Naive thymus-derived CD4-positive, alpha-beta T cell (primary cell): ENCODE measurements at regions not wholly inside any gene's neighbourhood (a gene's known extent, or its start where the extent isn't known, plus 50 kb on each side); places are given as distances from the start of the nearest gene placed in this dataset.

Source experiments
- ATAC-seq: fragments of 150-1000 bp; cut with Tn5 transposase; 2 replicates; pipeline ENCODE4 v1.10.0; 2021; ENCODE audit warnings: mild to moderate bottlenecking, moderate library complexity
- CTCF ChIA-PET: fragments of 350-600 bp; sonication (Branson Sonifier 250); formaldehyde crosslinking; loops from one replicate; lab custom pipeline; 2021; ENCODE audit warnings: antibody characterized with exemption; lab: Charles Lee
- POLR2A ChIA-PET: fragments of 350-600 bp; sonication (Branson Sonifier 250); formaldehyde crosslinking; loops from one replicate; lab custom pipeline; 2021; ENCODE audit warnings: antibody characterized with exemption, inconsistent platforms; lab: Charles Lee
- DNase-seq, 9 donors: peaks; one replicate each; pipeline versions ENCODE4 v3.0.0 to v3.0.0-alpha.2; 2020 to 2022; ENCODE audit warnings: mixed read lengths in 1 of 9
- H3K27ac ChIP-seq: one replicate; pipeline ENCODE4 v1.7.0; 2013; ENCODE audit warnings: mild to moderate bottlenecking, low read depth, low read length, moderate library complexity
- H3K27me3 ChIP-seq, 2 donors: one replicate each; pipeline ENCODE4 v1.7.0; 2013; ENCODE audit warnings: low read length in 2 of 2, mild to moderate bottlenecking in 2 of 2, moderate library complexity in 2 of 2; ENCODE audit not compliant: control insufficient read depth in 2 of 2, insufficient read depth in 2 of 2
- H3K36me3 ChIP-seq, 3 experiments: 1 replicate in 2 of 3; 2 replicates in 1 of 3; pipeline ENCODE4 v1.7.0; 2013; ENCODE audit warnings: low read length in 3 of 3, mild to moderate bottlenecking in 3 of 3, moderate library complexity in 1 of 3; ENCODE audit not compliant: insufficient read depth in 3 of 3, control insufficient read depth in 2 of 3
- H3K4me1 ChIP-seq, 2 donors: one replicate each; pipeline ENCODE4 v1.7.0; 2013; ENCODE audit warnings: low read length in 2 of 2, mild to moderate bottlenecking in 2 of 2, moderate library complexity in 1 of 2; ENCODE audit not compliant: control insufficient read depth in 2 of 2, insufficient read depth in 2 of 2
- H3K4me3 ChIP-seq: 2 replicates; pipeline ENCODE4 v1.7.0; 2013; ENCODE audit warnings: mild to moderate bottlenecking, low read length
- H3K9me3 ChIP-seq, 3 experiments: 1 replicate in 2 of 3; 2 replicates in 1 of 3; pipeline ENCODE4 v1.7.0; 2013; ENCODE audit warnings: low read length in 3 of 3; ENCODE audit not compliant: control insufficient read depth in 2 of 3
- H3K27ac Mint-ChIP-seq, 9 donors: one replicate each; pipeline ENCODE4 v1.8.0; 2020 to 2022; ENCODE audit warnings: mixed read lengths in 9 of 9, mild to moderate bottlenecking in 8 of 9, moderate library complexity in 5 of 9, inconsistent platforms in 2 of 9
- H3K27me3 Mint-ChIP-seq, 5 donors: one replicate each; pipeline ENCODE4 v1.8.0; 2021 to 2022; ENCODE audit warnings: mixed read lengths in 5 of 5, mild to moderate bottlenecking in 1 of 5
- H3K36me3 Mint-ChIP-seq, 5 donors: one replicate each; pipeline ENCODE4 v1.8.0; 2020 to 2022; ENCODE audit warnings: mixed read lengths in 5 of 5, mild to moderate bottlenecking in 3 of 5, inconsistent platforms in 1 of 5
- H3K4me1 Mint-ChIP-seq, 7 donors: one replicate each; pipeline ENCODE4 v1.8.0; 2020 to 2022; ENCODE audit warnings: mixed read lengths in 7 of 7, mild to moderate bottlenecking in 3 of 7, inconsistent platforms in 1 of 7
- H3K4me3 Mint-ChIP-seq, 10 donors: one replicate each; pipeline ENCODE4 v1.8.0; 2020 to 2022; ENCODE audit warnings: mild to moderate bottlenecking in 10 of 10, mixed read lengths in 10 of 10, moderate library complexity in 6 of 10, inconsistent platforms in 2 of 10
- H3K9me3 Mint-ChIP-seq, 11 donors: one replicate each; pipeline ENCODE4 v1.8.0; 2020 to 2022; ENCODE audit warnings: mixed read lengths in 11 of 11, mild to moderate bottlenecking in 4 of 11, inconsistent platforms in 1 of 11, moderate library complexity in 1 of 11
- intact Hi-C, 2 donors: fragments of 100-400 bp; cut with micrococcal nuclease; formaldehyde crosslinking; loops; one replicate each; pipeline ENCODE4 v1.15.1; 2023

GRCh38 chr3:28575746-28576613 is 227.4 kb upstream of the AZI2 start:
- no peak for ATAC-seq
- no peaks in the 10 kb centered on the region for H3K4me1 ChIP-seq
- DNase-seq: no peak
- Mint-ChIP-seq H3K27ac (no peak overlapping the region), H3K4me3 (peak overlapping the region in 2 of 10 donors; percentile 4 to 28), H3K9me3 (peaks cover 0 to 8% (median 2%) of the 10 kb centered on the region in 11 donors), H3K27me3 (peaks cover 50 to 64% (median 59%) of the 10 kb centered on the region in 5 donors), H3K36me3 (peaks cover 0 to 2% (median 0%) of the 10 kb centered on the region in 5 donors), H3K4me1 (peaks cover 0 to 6% (median 3%) of the 10 kb centered on the region in 7 donors)
- H3K27me3 ChIP-seq: peaks cover 2 to 8% of the 10 kb centered on the region in 2 donors
- no peaks in the 10 kb centered on the region for H3K9me3 ChIP-seq
- no peaks in the 10 kb centered on the region for H3K36me3 ChIP-seq
- intact Hi-C loops: loop anchor here in 1 of 2 donors (10.0 kb wide), 1 partner anchor 861 kb away; no protein-coding TSS in a partner anchor
- CTCF ChIA-PET: no interaction called here
- no peak overlapping the region for H3K4me3 ChIP-seq
- H3K27ac ChIP-seq: no peak overlapping the region
- POLR2A ChIA-PET: no interaction called here

- no peaks in the 10 kb centered on the region for H3K9me3 ChIP-seq
- no peak overlapping the region for H3K27ac ChIP-seq
- H3K4me1 ChIP-seq: no peaks in the 10 kb centered on the region
- peaks cover 2 to 8% of the 10 kb centered on the region in 2 donors for H3K27me3 ChIP-seq
- Mint-ChIP-seq H3K27ac (no peak overlapping the region), H3K4me3 (peak overlapping the region in 3 of 10 donors; percentile 4 to 29 (median 28)), H3K4me1 (peaks cover 0 to 6% (median 3%) of the 10 kb centered on the region in 7 donors), H3K27me3 (peaks cover 51 to 69% (median 59%) of the 10 kb centered on the region in 5 donors), H3K36me3 (peaks cover 0 to 2% (median 0%) of the 10 kb centered on the region in 5 donors), H3K9me3 (peaks cover 0 to 8% (median 2%) of the 10 kb centered on the region in 11 donors)
- no peak for ATAC-seq
- no peak for DNase-seq
- H3K4me3 ChIP-seq: no peak overlapping the region
- ChIA-PET POLR2A (no interaction called here), CTCF (no interaction called here)
- intact Hi-C loops: loop anchor here in 1 of 2 donors (10.0 kb wide), 1 partner anchor 862 kb away; no protein-coding TSS in a partner anchor
- no peaks in the 10 kb centered on the region for H3K36me3 ChIP-seq
Measured at GRCh38 chr3:28576614-28577200, 228.1 kb upstream of the AZI2 start.

- H3K9me3 Mint-ChIP-seq: peaks cover 0 to 7% (median 2%) of the 10 kb centered on the region in 11 donors
- Histone ChIP-seq H3K9me3 (no peaks in the 10 kb centered on the region), H3K4me3 (no peak overlapping the region), H3K27ac (no peak overlapping the region), H3K27me3 (peaks cover 2 to 8% of the 10 kb centered on the region in 2 donors), H3K4me1 (no peaks in the 10 kb centered on the region), H3K36me3 (no peaks in the 10 kb centered on the region)
- POLR2A ChIA-PET: no interaction called here
- ATAC-seq (no peak), DNase-seq (no peak)
- peaks cover 52 to 69% (median 58%) of the 10 kb centered on the region in 5 donors for H3K27me3 Mint-ChIP-seq
- H3K4me1 Mint-ChIP-seq: peaks cover 0 to 6% (median 3%) of the 10 kb centered on the region in 7 donors
- CTCF ChIA-PET: no interaction called here
- intact Hi-C loops: loop anchor here in 1 of 2 donors (10.0 kb wide), 1 partner anchor 863 kb away; no protein-coding TSS in a partner anchor
- peaks cover 0 to 2% (median 0%) of the 10 kb centered on the region in 5 donors for H3K36me3 Mint-ChIP-seq
- no peak overlapping the region for H3K4me3 Mint-ChIP-seq
- no peak overlapping the region for H3K27ac Mint-ChIP-seq
Measured at GRCh38 chr3:28577941-28578500, 229.4 kb upstream of the AZI2 start.

- ChIA-PET POLR2A (no interaction called here), CTCF (no interaction called here)
- H3K27me3 Mint-ChIP-seq: peaks cover 0 to 17% (median 4%) of the 10 kb centered on the region in 5 donors
- H3K4me3 Mint-ChIP-seq: no peak overlapping the region
- Histone ChIP-seq H3K9me3 (no peaks in the 10 kb centered on the region), H3K27me3 (no peaks in the 10 kb centered on the region), H3K27ac (no peak overlapping the region), H3K36me3 (no peaks in the 10 kb centered on the region), H3K4me1 (no peaks in the 10 kb centered on the region), H3K4me3 (no peak overlapping the region)
- no peaks in the 10 kb centered on the region for H3K9me3 Mint-ChIP-seq
- intact Hi-C loops: no loop called here
- no peak for ATAC-seq
- H3K27ac Mint-ChIP-seq: no peak overlapping the region
- H3K36me3 Mint-ChIP-seq: no peaks in the 10 kb centered on the region
- no peaks in the 10 kb centered on the region for H3K4me1 Mint-ChIP-seq
- DNase-seq: no peak
Measured at GRCh38 chr3:28586325-28586724, 237.7 kb upstream of the AZI2 start.

GRCh38 chr3:28587723-28588122 is 239.1 kb upstream of the AZI2 start:
- Mint-ChIP-seq H3K4me3 (no peak overlapping the region), H3K27me3 (peaks cover 0 to 10% (median 0%) of the 10 kb centered on the region in 5 donors), H3K4me1 (no peaks in the 10 kb centered on the region), H3K27ac (no peak overlapping the region), H3K36me3 (no peaks in the 10 kb centered on the region), H3K9me3 (no peaks in the 10 kb centered on the region)
- no peak overlapping the region for H3K4me3 ChIP-seq
- POLR2A ChIA-PET: no interaction called here
- no peaks in the 10 kb centered on the region for H3K27me3 ChIP-seq
- H3K4me1 ChIP-seq: no peaks in the 10 kb centered on the region
- ATAC-seq (no peak), DNase-seq (no peak)
- no peaks in the 10 kb centered on the region for H3K9me3 ChIP-seq
- intact Hi-C loops: no loop called here
- CTCF ChIA-PET: no interaction called here
- H3K27ac ChIP-seq: no peak overlapping the region
- no peaks in the 10 kb centered on the region for H3K36me3 ChIP-seq

GRCh38 chr3:28590216-28590615 is 241.6 kb upstream of the AZI2 start:
- Mint-ChIP-seq H3K36me3 (no peaks in the 10 kb centered on the region), H3K4me3 (no peak overlapping the region), H3K4me1 (no peaks in the 10 kb centered on the region), H3K9me3 (no peaks in the 10 kb centered on the region), H3K27ac (no peak overlapping the region), H3K27me3 (peaks cover 0 to 7% (median 2%) of the 10 kb centered on the region in 5 donors)
- Histone ChIP-seq H3K4me1 (no peaks in the 10 kb centered on the region), H3K36me3 (no peaks in the 10 kb centered on the region), H3K27ac (no peak overlapping the region), H3K27me3 (no peaks in the 10 kb centered on the region), H3K9me3 (no peaks in the 10 kb centered on the region), H3K4me3 (no peak overlapping the region)
- ChIA-PET POLR2A (no interaction called here), CTCF (no interaction called here)
- no peak for ATAC-seq
- intact Hi-C loops: no loop called here
- no peak for DNase-seq
